HG03565 (cell line): ENCODE measurements at regions not wholly inside any gene's neighbourhood (a gene's known extent, or its start where the extent isn't known, plus 50 kb on each side); places are given as distances from the start of the nearest gene placed in this dataset.
"Not testable (repeated sequence)": the region's sequence is repeated elsewhere in the genome, so short reads cannot be mapped to it uniquely, and the experiment has no call there.

Experiments used
- ATAC-seq: cut with Tn5 transposase; IDR thresholded peaks from one replicate; pipeline ENCODE4 v1.9.1; 2021; ENCODE audit warnings: mild to moderate bottlenecking, moderate library complexity; ENCODE audit not compliant: unreplicated experiment

DNA sequence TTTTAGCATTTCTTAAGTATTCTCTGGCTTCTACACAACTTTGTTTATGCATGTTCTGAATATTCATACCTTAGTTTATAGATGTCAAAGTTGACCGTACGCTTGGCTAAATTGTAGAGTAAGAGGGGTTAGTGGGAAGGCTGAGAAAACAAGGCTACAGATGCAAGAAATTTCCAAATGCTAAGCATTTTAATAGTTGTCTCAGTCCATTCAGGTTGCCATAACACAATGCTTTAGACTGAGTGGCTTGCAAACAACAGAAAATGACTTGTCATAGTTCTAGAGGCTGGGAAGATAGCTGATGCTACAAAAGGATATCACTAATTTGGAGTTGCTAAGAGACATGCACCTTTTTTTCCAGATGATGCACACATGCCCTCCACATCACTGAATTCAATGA lies 53.0 kb upstream of the C1QTNF3 start:
- ATAC-seq = not testable (repeated sequence)

- not testable (repeated sequence) for ATAC-seq
Measured at GRCh38 chr5:34099891-34100290, 56.9 kb upstream of the C1QTNF3 start.

GRCh38 chr5:34101567-34101966 lies 58.6 kb upstream of the C1QTNF3 start:
- not testable (repeated sequence) for ATAC-seq

DNA sequence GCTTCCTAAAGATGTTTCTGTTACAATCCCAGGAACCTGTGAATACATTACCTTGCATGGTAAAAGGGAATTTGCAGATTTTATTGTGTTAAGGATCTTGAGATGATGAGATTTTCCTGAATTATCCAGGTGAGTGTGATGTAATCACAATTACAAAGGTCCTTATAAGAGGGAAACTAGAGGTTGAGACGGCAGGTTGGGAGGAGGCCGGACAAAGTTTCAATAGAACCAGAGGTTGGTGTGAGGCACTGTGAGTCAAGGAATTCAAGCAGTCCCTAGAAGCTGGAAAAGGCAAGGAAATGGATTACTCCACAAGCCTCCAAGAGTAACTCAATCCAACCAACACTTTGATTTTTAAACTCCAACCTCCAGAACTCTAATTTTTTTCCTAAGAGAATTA lies 65.9 kb upstream of the C1QTNF3 start:
- ATAC-seq = not testable (repeated sequence)

GRCh38 chr5:34124280-34124679 lies 81.3 kb upstream of the C1QTNF3 start:
- ATAC-seq = not testable (repeated sequence)

GRCh38 chr5:34125354-34125753 lies 82.3 kb upstream of the C1QTNF3 start:
- peak; percentile 80 for ATAC-seq

GRCh38 chr5:34126741-34127140 lies 83.7 kb upstream of the C1QTNF3 start:
- ATAC-seq = not testable (repeated sequence)

DNA sequence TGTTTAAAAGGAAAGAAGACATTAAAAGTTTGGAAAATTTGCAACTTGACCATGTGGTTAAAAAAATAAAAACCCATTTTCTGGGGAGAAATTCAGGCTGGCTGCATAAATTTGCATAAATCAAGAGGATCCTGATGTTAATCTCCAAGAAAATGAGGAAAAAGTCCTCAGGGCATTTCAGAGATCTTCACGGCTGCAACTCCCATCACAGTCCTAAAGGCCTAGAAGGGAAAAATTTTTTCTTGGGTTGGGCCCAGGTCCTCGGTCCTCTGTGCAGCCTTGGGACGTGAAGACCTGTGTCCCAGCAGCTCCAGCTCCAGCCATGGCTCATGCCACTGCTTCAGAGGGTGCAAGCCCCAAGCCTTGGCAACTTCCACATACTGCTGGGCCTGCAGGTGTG lies 84.8 kb upstream of the C1QTNF3 start:
- not testable (repeated sequence) for ATAC-seq

GRCh38 chr5:34128890-34129289 lies 85.9 kb upstream of the C1QTNF3 start:
- not testable (repeated sequence) for ATAC-seq

DNA sequence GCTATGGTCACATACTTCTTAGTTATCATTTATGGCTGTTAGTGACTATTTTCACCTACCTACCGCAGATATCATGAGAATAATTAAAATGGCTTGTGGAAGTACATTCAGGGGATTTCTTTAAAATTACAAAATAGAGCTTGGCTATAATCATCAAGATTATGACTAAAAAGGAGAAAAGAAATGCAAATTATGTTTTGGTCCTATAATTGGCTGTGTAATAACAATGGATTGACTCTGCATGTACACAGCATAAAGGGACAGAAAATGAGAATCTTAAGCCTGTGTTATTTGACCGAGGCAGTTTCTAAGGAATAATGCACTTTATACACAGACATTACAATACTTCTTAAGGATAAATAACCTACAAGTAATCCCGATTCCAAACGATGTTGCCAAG lies 112.0 kb upstream of the C1QTNF3 start:
- ATAC-seq = not testable (repeated sequence)

- ATAC-seq = peak; percentile 58
Measured at GRCh38 chr5:34156703-34157414, 113.8 kb upstream of the C1QTNF3 start.

GRCh38 chr5:34160904-34161303 lies 117.9 kb upstream of the C1QTNF3 start:
- ATAC-seq = not testable (repeated sequence)

DNA sequence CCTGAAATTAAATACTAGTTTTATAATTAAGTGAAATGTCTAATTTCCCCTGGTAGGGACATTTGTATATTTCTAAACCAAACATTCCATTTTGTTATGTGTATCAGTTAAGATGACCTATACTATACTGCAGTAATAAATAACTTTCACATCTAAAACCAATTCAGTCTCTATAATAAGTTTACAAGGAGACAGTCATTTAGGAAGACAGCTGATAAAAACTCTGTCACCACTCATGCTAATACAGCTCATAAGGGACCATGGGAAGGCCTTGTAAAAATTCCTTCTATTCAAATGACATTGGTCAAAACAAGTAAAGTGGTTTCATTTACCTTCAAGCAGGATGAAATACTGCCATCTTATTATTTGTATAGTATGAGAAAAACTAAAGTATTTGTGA lies 128.4 kb upstream of the C1QTNF3 start:
- ATAC-seq = not testable (repeated sequence)

- ATAC-seq = not testable (repeated sequence)
Measured at GRCh38 chr5:34179453-34180190, 136.6 kb upstream of the C1QTNF3 start.

DNA sequence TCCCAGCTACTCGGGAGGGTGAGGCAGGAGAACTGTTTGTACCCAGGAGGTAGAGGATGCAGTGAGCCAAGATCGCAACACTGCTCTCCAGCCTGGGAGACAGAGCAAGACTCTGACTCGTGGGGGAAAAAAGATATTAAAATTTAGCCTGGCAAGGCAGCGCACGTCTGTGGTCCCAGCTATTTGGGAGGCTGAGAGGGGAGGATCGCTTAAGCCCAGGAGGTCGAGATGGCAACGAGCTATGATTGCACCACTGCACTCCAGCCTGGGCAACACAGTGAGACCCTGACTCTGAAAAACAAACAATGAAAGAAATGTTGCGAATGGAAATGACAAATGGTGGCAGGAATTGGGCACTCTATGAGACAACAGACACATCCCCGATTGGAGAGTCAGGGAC lies 137.2 kb upstream of the C1QTNF3 start:
- ATAC-seq = not testable (repeated sequence)

DNA sequence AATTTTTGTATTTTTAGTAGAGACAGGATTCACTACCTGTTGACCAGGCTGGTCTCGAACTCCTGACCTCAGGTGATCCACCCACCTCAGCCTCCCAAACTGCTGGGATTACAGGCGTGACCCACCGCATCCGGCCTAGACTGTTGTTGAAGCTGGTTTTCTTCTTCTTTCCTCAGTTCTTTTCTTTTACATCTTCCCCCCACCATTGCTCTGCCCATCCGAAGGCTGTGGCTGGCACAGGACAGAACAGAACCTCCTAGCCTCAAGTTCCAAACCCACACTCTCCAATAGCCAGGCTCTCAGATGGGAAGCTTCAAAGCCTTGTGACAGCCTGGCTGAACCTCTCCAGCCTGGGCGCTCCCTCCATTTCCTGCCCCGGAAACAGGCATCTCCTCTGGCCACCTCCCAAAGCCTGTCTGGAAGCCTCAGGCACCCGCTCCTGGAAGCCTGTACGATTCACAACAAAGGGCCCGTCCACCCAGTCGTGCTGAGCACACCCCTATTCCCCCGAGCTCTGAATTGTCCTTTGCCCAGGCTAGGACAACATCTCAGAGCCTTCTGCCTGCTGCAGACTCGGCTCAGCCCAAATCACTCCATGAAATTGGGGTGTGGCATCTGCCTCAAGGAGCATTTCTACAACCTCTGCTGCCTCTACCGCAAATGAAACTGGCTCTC lies 138.1 kb upstream of the C1QTNF3 start:
- not testable (repeated sequence) for ATAC-seq

DNA sequence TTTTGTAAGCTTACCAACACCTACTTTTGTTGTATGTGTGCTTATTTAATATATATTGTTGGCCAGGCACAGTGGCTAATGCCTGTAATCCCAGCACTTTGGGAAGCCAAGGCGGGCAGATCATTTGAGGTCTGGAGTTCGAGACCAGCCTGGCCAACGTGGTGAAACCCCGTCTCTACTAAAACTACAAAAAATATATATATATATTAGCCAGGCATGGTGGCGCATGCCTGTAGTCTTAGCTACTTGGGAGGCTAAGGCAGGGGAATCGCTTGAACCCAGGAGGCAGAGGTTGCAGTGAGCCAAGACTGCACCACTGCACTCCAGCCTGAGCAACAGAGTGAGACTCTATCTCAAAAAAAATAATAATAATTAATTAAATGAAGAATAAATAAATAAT lies 142.0 kb upstream of the C1QTNF3 start:
- not testable (repeated sequence) for ATAC-seq

GRCh38 chr5:34185572-34185971 lies 142.6 kb upstream of the C1QTNF3 start:
- ATAC-seq = not testable (repeated sequence)

- not testable (repeated sequence) for ATAC-seq
Measured at GRCh38 chr5:34186108-34186507, 143.1 kb upstream of the C1QTNF3 start.

- not testable (repeated sequence) for ATAC-seq
Measured at GRCh38 chr5:34186865-34187264, 143.9 kb upstream of the C1QTNF3 start.

GRCh38 chr5:34187441-34187840 lies 144.4 kb upstream of the C1QTNF3 start:
- ATAC-seq = not testable (repeated sequence)
